Progenitor cell of endocrine pancreas (in vitro differentiated cells): ENCODE measurements at regions not wholly inside any gene's neighbourhood (a gene's known extent, or its start where the extent isn't known, plus 50 kb on each side); places are given as distances from the start of the nearest gene placed in this dataset.

Source experiments
- DNase-seq: peaks from one replicate; pipeline ENCODE4 v3.0.0; 2021; ENCODE audit warnings: low spot score; ENCODE audit not compliant: unreplicated experiment
- H3K27ac Mint-ChIP-seq: 2 replicates; pipeline ENCODE4 v1.8.0; 2021; ENCODE audit warnings: mild to moderate bottlenecking, moderate library complexity, mixed read lengths
- H3K27me3 Mint-ChIP-seq: 2 replicates; pipeline ENCODE4 v1.8.0; 2021; ENCODE audit warnings: mixed read lengths
- H3K36me3 Mint-ChIP-seq: 2 replicates; pipeline ENCODE4 v1.8.0; 2022; ENCODE audit warnings: mixed read lengths; ENCODE audit not compliant: insufficient read depth
- H3K4me1 Mint-ChIP-seq: 2 replicates; pipeline ENCODE4 v1.8.0; 2021; ENCODE audit warnings: low read depth, mixed read lengths
- H3K4me3 Mint-ChIP-seq: 2 replicates; pipeline ENCODE4 v1.8.0; 2021; ENCODE audit warnings: low read depth, mild to moderate bottlenecking, moderate library complexity, mixed read lengths
- H3K9me3 Mint-ChIP-seq: 2 replicates; pipeline ENCODE4 v1.8.0; 2021; ENCODE audit warnings: low read depth, mixed read lengths
- CTCF ChIP-seq: fragments of 200-600 bp; sonication (generic); IDR thresholded peaks from one replicate; pipeline ENCODE4 v1.5.0; 2021; ENCODE audit warnings: antibody characterized with exemption, mild to moderate bottlenecking; ENCODE audit not compliant: unreplicated experiment

DNA sequence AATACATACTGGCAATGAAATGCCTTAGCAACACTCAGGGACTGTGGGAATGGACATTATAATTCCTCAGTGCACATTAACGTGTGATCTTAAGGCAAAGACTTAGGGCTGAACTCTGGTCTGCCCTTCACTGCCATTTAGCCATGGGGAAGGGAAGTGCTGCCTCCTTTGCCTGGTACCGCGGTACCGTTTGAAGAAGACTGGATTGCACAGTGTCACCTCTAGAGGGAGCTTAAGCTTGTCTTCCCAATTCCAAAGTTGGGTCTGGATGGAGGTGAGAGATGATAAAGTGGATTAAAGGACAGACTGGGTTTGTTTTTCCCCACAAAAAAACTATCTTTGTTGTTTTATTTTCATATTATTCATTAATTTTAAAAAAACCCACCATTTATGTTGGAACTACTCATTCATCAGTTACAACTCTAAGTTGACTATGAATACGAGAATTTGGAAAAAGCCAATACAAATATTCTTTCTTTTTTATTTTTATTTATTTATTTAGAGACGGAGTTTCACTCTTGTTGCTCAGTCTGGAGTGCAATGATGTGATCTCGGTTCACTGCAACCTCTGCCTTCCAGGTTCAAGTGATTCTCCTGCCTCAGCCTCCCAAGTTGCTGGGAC is 60.0 kb upstream of the SYN2 start:
- DNase-seq, result no peak
- no peak overlapping the region for H3K27ac Mint-ChIP-seq

DNA sequence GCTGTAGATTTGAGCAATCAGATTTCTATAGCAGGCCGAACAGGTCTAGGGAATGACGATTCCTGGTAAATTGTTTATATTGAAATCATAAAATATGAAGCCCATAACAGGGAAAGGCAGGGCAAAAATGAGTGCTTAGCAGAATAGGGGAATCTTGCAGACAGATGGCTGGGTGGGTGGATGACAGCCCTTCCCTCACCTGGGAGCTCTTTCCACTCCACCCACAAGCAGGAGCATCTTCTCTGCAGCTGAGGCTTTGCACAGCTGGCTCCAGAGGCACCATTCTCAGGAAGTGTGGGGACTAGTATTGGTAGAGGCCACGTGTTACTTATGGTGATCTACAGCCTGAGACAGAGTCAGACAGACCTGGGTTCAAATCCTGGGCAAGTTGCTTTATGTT is 55.9 kb upstream of the SYN2 start:
- TF ChIP-seq CTCF, result no peak

More for the DNA sequence above, 60.0 kb upstream of the SYN2 start:
- peaks cover 7% of the 10 kb centered on the region for H3K27me3 Mint-ChIP-seq
- no peak overlapping the region for H3K4me3 Mint-ChIP-seq
- no peaks in the 10 kb centered on the region for H3K9me3 Mint-ChIP-seq
- no peaks in the 10 kb centered on the region for H3K4me1 Mint-ChIP-seq
- no peaks in the 10 kb centered on the region for H3K36me3 Mint-ChIP-seq
- TF ChIP-seq CTCF, result peak; percentile 70

GRCh38 chr3:11948866-11949265 is 55.3 kb upstream of the SYN2 start:
- Mint-ChIP-seq H3K27ac (no peak overlapping the region), H3K4me1 (no peaks in the 10 kb centered on the region), H3K27me3 (peaks cover 3% of the 10 kb centered on the region), H3K36me3 (no peaks in the 10 kb centered on the region), H3K9me3 (peaks cover 6% of the 10 kb centered on the region), H3K4me3 (no peak overlapping the region)
- no peak for TF ChIP-seq CTCF
- no peak for DNase-seq

More for the DNA sequence above, 55.9 kb upstream of the SYN2 start:
- peaks cover 3% of the 10 kb centered on the region for H3K27me3 Mint-ChIP-seq
- no peak overlapping the region for H3K4me3 Mint-ChIP-seq
- DNase-seq, result no peak
- H3K36me3 Mint-ChIP-seq, result no peaks in the 10 kb centered on the region
- peaks cover 6% of the 10 kb centered on the region for H3K9me3 Mint-ChIP-seq
- H3K27ac Mint-ChIP-seq, result no peak overlapping the region
- H3K4me1 Mint-ChIP-seq, result no peaks in the 10 kb centered on the region

DNA sequence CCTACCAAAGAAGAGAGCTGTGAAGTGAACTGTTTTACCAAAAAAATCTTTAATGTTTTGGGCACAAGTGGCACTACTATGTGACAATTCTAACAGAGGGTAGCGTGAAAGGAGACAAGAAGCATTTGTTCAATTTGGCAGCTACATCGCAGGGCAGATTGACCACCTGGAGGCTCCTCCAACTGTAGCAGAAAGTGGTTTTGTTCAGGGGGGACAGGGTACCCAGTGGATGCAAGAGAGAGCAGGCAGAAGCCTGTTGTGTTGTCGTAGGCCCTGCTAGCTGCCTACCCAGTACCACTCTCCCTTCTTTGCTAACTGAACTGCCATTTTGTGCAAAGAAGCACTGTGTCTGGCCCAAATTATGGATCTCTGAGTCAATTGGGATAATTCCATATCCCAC is 54.8 kb upstream of the SYN2 start:
- no peak overlapping the region for H3K4me3 Mint-ChIP-seq
- no peak for TF ChIP-seq CTCF
- DNase-seq, result no peak
- peaks cover 3% of the 10 kb centered on the region for H3K27me3 Mint-ChIP-seq
- no peaks in the 10 kb centered on the region for H3K36me3 Mint-ChIP-seq
- H3K4me1 Mint-ChIP-seq, result no peaks in the 10 kb centered on the region
- H3K9me3 Mint-ChIP-seq, result peaks cover 6% of the 10 kb centered on the region
- no peak overlapping the region for H3K27ac Mint-ChIP-seq

DNA sequence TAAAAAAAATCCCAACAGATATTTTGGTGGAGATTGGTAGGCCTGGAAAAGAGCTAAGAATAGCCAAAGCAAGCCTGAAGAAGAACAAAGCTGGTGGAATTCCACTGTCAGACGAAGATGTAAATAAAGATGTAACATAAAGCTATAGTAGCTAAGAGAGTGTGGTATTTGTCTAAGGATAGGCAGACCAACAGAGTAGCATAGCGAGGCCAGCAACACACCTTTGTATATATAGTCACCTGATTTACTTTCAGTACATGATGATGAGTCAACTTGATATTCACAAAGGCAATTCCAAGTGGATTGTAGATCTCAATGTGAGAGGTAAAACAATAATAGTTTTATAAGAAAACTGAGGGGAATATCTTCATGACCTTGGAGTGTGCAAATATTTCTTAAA is 53.6 kb upstream of the SYN2 start:
- no peak for DNase-seq
- Mint-ChIP-seq H3K9me3 (peaks cover 6% of the 10 kb centered on the region), H3K36me3 (no peaks in the 10 kb centered on the region), H3K4me1 (no peaks in the 10 kb centered on the region), H3K27ac (no peak overlapping the region), H3K27me3 (peaks cover 3% of the 10 kb centered on the region), H3K4me3 (no peak overlapping the region)
- no peak for TF ChIP-seq CTCF
